ENCODE measurements at regions not wholly inside any gene's neighbourhood (a gene's known extent, or its start where the extent isn't known, plus 50 kb on each side); places are given as distances from the start of the nearest gene placed in this dataset.
"Not testable (repeated sequence)": the region's sequence is repeated elsewhere in the genome, so short reads cannot be mapped to it uniquely, and the experiment has no call there.

DNA sequence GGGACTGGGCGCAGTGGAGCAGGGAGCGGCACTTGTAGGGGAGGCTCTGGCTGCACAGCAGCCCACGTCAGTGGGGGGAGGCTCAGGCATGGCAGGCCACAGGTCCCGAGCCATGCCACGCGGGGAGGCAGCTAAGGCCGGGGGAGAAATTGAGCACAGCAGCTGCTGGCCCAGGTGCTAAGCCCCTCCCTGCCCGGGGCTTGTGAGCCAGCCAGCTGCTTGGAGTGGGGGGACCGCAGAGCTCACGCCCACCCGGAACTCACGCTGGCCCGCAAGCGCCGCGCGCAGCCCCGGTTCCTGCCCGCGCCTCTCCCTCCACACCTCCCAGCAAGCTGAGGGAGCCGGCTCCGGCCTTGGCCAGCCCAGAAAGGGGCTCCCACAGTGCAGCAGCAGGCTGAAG, 193.5 kb upstream of the DNAJC19 start:
- TF ChIP-seq CTCF (conservative IDR thresholded peaks at IDR 0.05; ENCODE audit: low read depth in 2 of 2); JUNB (IDR thresholded peaks at IDR 0.05; ENCODE audit: unreplicated experiment); EZH2 (IDR thresholded peaks at IDR 0.05; ENCODE audit: low read depth, unreplicated experiment); EZH2phosphoT487 (IDR thresholded peaks at IDR 0.05; ENCODE audit: unreplicated experiment); POLR2AphosphoS5 (IDR thresholded peaks at IDR 0.05; ENCODE audit: low read depth); REST (IDR thresholded peaks at IDR 0.05; ENCODE audit: unreplicated experiment); CREB1 (CRISPR knock-in tag; IDR thresholded peaks at IDR 0.05; ENCODE audit: low read depth); NANOG (IDR thresholded peaks at IDR 0.05; ENCODE audit: borderline replicate concordance); ZNF331 (CRISPR knock-in tag; IDR thresholded peaks at IDR 0.05; ENCODE audit: low read depth): not testable (repeated sequence)
- TF ChIP-seq, protein P1, sequence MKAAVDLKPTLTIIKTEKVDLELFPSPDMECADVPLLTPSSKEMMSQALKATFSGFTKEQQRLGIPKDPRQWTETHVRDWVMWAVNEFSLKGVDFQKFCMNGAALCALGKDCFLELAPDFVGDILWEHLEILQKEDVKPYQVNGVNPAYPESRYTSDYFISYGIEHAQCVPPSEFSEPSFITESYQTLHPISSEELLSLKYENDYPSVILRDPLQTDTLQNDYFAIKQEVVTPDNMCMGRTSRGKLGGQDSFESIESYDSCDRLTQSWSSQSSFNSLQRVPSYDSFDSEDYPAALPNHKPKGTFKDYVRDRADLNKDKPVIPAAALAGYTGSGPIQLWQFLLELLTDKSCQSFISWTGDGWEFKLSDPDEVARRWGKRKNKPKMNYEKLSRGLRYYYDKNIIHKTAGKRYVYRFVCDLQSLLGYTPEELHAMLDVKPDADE (IDR thresholded peaks at IDR 0.05): not testable (repeated sequence)

Measured in GM23338 (cell line).